Neural progenitor cell (in vitro differentiated cells): ENCODE measurements at regions not wholly inside any gene's neighbourhood (a gene's known extent, or its start where the extent isn't known, plus 50 kb on each side); places are given as distances from the start of the nearest gene placed in this dataset.
A peak's percentile ranks its signal among the peaks of the same experiment; 100 is the strongest.

Source experiments
- DNase-seq: peaks from one replicate; pipeline ENCODE4 v3.0.0-alpha.2; 2016; ENCODE audit warnings: low spot score
- H2AFZ ChIP-seq: fragments of 200-600 bp; sonication (generic); replicated peaks from 2 replicates; pipeline ENCODE4 v1.6.1; 2016; ENCODE audit warnings: antibody characterized with exemption
- H3F3A ChIP-seq: fragments of 200-600 bp; sonication (generic); 2 replicates; pipeline ENCODE4 v1.6.1; 2016; ENCODE audit warnings: antibody characterized with exemption, low read depth
- H3K27ac ChIP-seq: fragments of 200-600 bp; sonication (generic); 2 replicates; pipeline ENCODE4 v1.5.1; 2016; ENCODE audit warnings: mild to moderate bottlenecking
- H3K27me3 ChIP-seq: fragments of 200-600 bp; sonication (generic); 2 replicates; pipeline ENCODE4 v1.6.1; 2016; ENCODE audit warnings: mild to moderate bottlenecking, moderate library complexity
- H3K36me3 ChIP-seq: fragments of 200-600 bp; sonication (generic); 2 replicates; pipeline ENCODE4 v1.5.1; 2016
- H3K4me1 ChIP-seq: fragments of 200-600 bp; sonication (generic); 2 replicates; pipeline ENCODE4 v1.6.1; 2016; ENCODE audit warnings: mixed run types
- H3K4me2 ChIP-seq: fragments of 200-600 bp; sonication (generic); 2 replicates; pipeline ENCODE4 v1.6.1; 2016
- H3K4me3 ChIP-seq: fragments of 200-600 bp; sonication (generic); 2 replicates; pipeline ENCODE4 v1.5.1; 2016
- H3K79me2 ChIP-seq: fragments of 200-600 bp; sonication (generic); 2 replicates; pipeline ENCODE4 v1.6.1; 2016; ENCODE audit warnings: low read depth
- H3K9ac ChIP-seq: fragments of 200-600 bp; sonication (generic); 2 replicates; pipeline ENCODE4 v1.6.1; 2016
- H3K9me3 ChIP-seq: fragments of 200-600 bp; sonication (generic); 2 replicates; pipeline ENCODE4 v1.5.1; 2016; ENCODE audit warnings: low read depth
- H4K20me1 ChIP-seq: fragments of 200-600 bp; sonication (generic); 2 replicates; pipeline ENCODE4 v1.6.1; 2016; ENCODE audit warnings: low read depth
- H3K27ac Mint-ChIP-seq: 3 replicates; pipeline ENCODE4 v1.8.0; 2021; ENCODE audit warnings: mixed read lengths
- H3K27me3 Mint-ChIP-seq: 2 replicates; pipeline ENCODE4 v1.8.0; 2022; ENCODE audit warnings: low read depth, mild to moderate bottlenecking, inconsistent platforms, moderate library complexity, mixed read lengths; ENCODE audit not compliant: insufficient read depth
- H3K36me3 Mint-ChIP-seq: 3 replicates; pipeline ENCODE4 v1.8.0; 2021; ENCODE audit warnings: mixed read lengths
- H3K4me1 Mint-ChIP-seq: 3 replicates; pipeline ENCODE4 v1.8.0; 2021; ENCODE audit warnings: mixed read lengths
- H3K4me3 Mint-ChIP-seq: 3 replicates; pipeline ENCODE4 v1.8.0; 2021; ENCODE audit warnings: mild to moderate bottlenecking, moderate library complexity, mixed read lengths
- H3K9me3 Mint-ChIP-seq: 3 replicates; pipeline ENCODE4 v1.8.0; 2020; ENCODE audit warnings: mixed read lengths
- CTCF ChIP-seq: fragments of 200-600 bp; sonication (generic); IDR thresholded peaks from 2 replicates; pipeline ENCODE4 v1.5.1; 2017; ENCODE audit warnings: antibody characterized with exemption, mild to moderate bottlenecking
- EZH2 ChIP-seq: fragments of 200-600 bp; sonication (generic); IDR thresholded peaks from 2 replicates; pipeline ENCODE4 v1.6.1; 2017; ENCODE audit warnings: antibody characterized with exemption, mild to moderate bottlenecking, moderate library complexity
- EZH2phosphoT487 ChIP-seq: fragments of 200-600 bp; sonication (generic); IDR thresholded peaks from 2 replicates; pipeline ENCODE4 v1.6.1; 2017; ENCODE audit warnings: antibody characterized with exemption

DNA sequence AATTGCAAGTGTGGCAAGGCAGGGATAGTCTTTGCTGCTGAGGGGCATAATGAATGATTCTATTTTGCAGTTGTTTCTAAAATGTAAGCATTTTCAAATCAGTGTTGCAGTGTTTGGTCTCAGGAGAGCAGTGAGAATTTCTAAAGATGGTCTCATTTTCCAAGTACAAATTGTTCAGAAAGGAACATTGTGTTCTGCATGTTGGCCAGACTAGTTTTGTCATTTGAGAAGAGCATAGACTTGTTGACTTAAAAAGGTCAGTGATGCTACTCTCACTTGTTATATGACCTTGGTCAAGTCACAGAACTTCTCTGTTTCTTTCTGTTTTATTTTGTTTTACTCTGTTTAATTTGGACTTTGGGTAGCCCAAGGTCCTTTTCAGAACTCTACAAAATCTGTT, 344.6 kb downstream of the OSTF1 start:
- DNase-seq, result no peak
- H3F3A ChIP-seq, result no peaks in the 10 kb centered on the region
- H3K36me3 ChIP-seq, result no peaks in the 10 kb centered on the region
- no peaks in the 10 kb centered on the region for H4K20me1 ChIP-seq
- H3K79me2 ChIP-seq, result no peaks in the 10 kb centered on the region
- Mint-ChIP-seq H3K9me3 (peaks cover 2% of the 10 kb centered on the region), H3K27me3 (no peaks in the 10 kb centered on the region), H3K4me3 (no peak overlapping the region), H3K27ac (no peak overlapping the region), H3K36me3 (no peaks in the 10 kb centered on the region), H3K4me1 (no peaks in the 10 kb centered on the region)
- H3K4me3 ChIP-seq, result no peak overlapping the region
- H3K27me3 ChIP-seq, result no peaks in the 10 kb centered on the region
- H3K9ac ChIP-seq, result no peak overlapping the region
- no peak overlapping the region for H3K27ac ChIP-seq
- H3K4me1 ChIP-seq, result no peaks in the 10 kb centered on the region
- no peak overlapping the region for H3K4me2 ChIP-seq
- H3K9me3 ChIP-seq, result no peaks in the 10 kb centered on the region
- no peak for TF ChIP-seq CTCF
- TF ChIP-seq EZH2, result no peak
- no peak for TF ChIP-seq EZH2phosphoT487
- H2AFZ ChIP-seq, result no peak overlapping the region

DNA sequence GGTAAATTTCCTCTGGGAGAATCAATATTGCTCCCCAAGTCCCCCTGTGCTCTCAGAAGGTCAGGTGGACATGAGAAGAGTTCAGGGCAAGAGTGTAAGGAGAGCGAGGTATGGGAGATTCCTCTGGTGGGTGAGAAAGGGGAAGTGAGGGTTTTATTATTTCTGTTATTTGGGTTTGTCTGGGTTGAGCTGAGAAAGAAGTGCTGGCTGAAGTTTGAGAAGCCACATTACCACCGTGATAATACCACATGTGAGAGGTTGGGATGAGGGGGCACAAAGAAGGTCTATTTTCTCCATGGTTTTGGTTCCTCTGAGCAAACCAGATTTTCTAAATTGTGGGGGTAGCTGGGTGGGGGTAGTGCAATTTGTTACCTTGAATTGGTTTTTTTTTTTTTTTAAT, 350.4 kb downstream of the OSTF1 start:
- Histone ChIP-seq H3F3A (no peaks in the 10 kb centered on the region), H3K9ac (no peak overlapping the region), H3K9me3 (no peaks in the 10 kb centered on the region), H3K4me1 (no peaks in the 10 kb centered on the region), H4K20me1 (no peaks in the 10 kb centered on the region), H2AFZ (peak overlapping the region; percentile 12), H3K4me2 (no peak overlapping the region), H3K4me3 (no peak overlapping the region), H3K36me3 (no peaks in the 10 kb centered on the region), H3K27me3 (no peaks in the 10 kb centered on the region), H3K27ac (no peak overlapping the region), H3K79me2 (no peaks in the 10 kb centered on the region)
- no peak overlapping the region for H3K27ac Mint-ChIP-seq
- H3K4me1 Mint-ChIP-seq, result no peaks in the 10 kb centered on the region
- H3K27me3 Mint-ChIP-seq, result peaks cover 2% of the 10 kb centered on the region
- no peaks in the 10 kb centered on the region for H3K36me3 Mint-ChIP-seq
- TF ChIP-seq CTCF (no peak), EZH2 (no peak), EZH2phosphoT487 (no peak)
- DNase-seq, result no peak
- H3K9me3 Mint-ChIP-seq, result no peaks in the 10 kb centered on the region
- H3K4me3 Mint-ChIP-seq, result no peak overlapping the region

GRCh38 chr9:75440914-75441313, 352.6 kb downstream of the OSTF1 start:
- H3K79me2 ChIP-seq, result no peaks in the 10 kb centered on the region
- peaks cover 2% of the 10 kb centered on the region for H3K27me3 Mint-ChIP-seq
- no peak for DNase-seq
- H3K4me1 ChIP-seq, result no peaks in the 10 kb centered on the region
- H3K4me2 ChIP-seq, result no peak overlapping the region
- H3K27me3 ChIP-seq, result no peaks in the 10 kb centered on the region
- no peak overlapping the region for H2AFZ ChIP-seq
- no peaks in the 10 kb centered on the region for H3K9me3 Mint-ChIP-seq
- H3K27ac Mint-ChIP-seq, result no peak overlapping the region
- no peaks in the 10 kb centered on the region for H3K36me3 Mint-ChIP-seq
- no peak overlapping the region for H3K9ac ChIP-seq
- H3F3A ChIP-seq, result no peaks in the 10 kb centered on the region
- no peak for TF ChIP-seq EZH2
- TF ChIP-seq CTCF, result no peak
- no peak for TF ChIP-seq EZH2phosphoT487
- no peaks in the 10 kb centered on the region for H3K9me3 ChIP-seq
- H3K4me3 ChIP-seq, result no peak overlapping the region
- H3K4me1 Mint-ChIP-seq, result no peaks in the 10 kb centered on the region
- H3K27ac ChIP-seq, result no peak overlapping the region
- no peak overlapping the region for H3K4me3 Mint-ChIP-seq
- H4K20me1 ChIP-seq, result no peaks in the 10 kb centered on the region
- no peaks in the 10 kb centered on the region for H3K36me3 ChIP-seq

- H3K79me2 ChIP-seq, result no peaks in the 10 kb centered on the region
- H3K9me3 Mint-ChIP-seq, result no peaks in the 10 kb centered on the region
- no peak overlapping the region for H2AFZ ChIP-seq
- TF ChIP-seq CTCF (no peak), EZH2phosphoT487 (no peak), EZH2 (no peak)
- peaks cover 2% of the 10 kb centered on the region for H3K4me1 Mint-ChIP-seq
- no peak overlapping the region for H3K4me2 ChIP-seq
- H4K20me1 ChIP-seq, result no peaks in the 10 kb centered on the region
- no peak overlapping the region for H3K9ac ChIP-seq
- no peaks in the 10 kb centered on the region for H3K36me3 ChIP-seq
- no peaks in the 10 kb centered on the region for H3K27me3 ChIP-seq
- H3K27ac ChIP-seq, result no peak overlapping the region
- H3K9me3 ChIP-seq, result no peaks in the 10 kb centered on the region
- H3F3A ChIP-seq, result no peaks in the 10 kb centered on the region
- H3K27ac Mint-ChIP-seq, result no peak overlapping the region
- DNase-seq, result no peak
- H3K4me3 ChIP-seq, result no peak overlapping the region
- H3K36me3 Mint-ChIP-seq, result no peaks in the 10 kb centered on the region
- no peak overlapping the region for H3K4me3 Mint-ChIP-seq
- peaks cover 2% of the 10 kb centered on the region for H3K27me3 Mint-ChIP-seq
- peaks cover 5% of the 10 kb centered on the region for H3K4me1 ChIP-seq
Measured at GRCh38 chr9:75445144-75445543, 356.8 kb downstream of the OSTF1 start.
